Stomach smooth muscle (tissue), 2 donors: ENCODE measurements at regions not wholly inside any gene's neighbourhood (a gene's known extent, or its start where the extent isn't known, plus 50 kb on each side); places are given as distances from the start of the nearest gene placed in this dataset.

Source experiments
- H3K27ac ChIP-seq: one replicate; pipeline ENCODE4 v1.7.0; 2013; ENCODE audit warnings: mild to moderate bottlenecking, low read length, inconsistent platforms
- H3K27me3 ChIP-seq, 2 donors: one replicate each; pipeline ENCODE4 v1.7.0; 2013; ENCODE audit warnings: low read length in 2 of 2; ENCODE audit not compliant: insufficient read depth in 2 of 2, control insufficient read depth in 1 of 2
- H3K36me3 ChIP-seq, 2 donors: one replicate each; pipeline ENCODE4 v1.7.0; 2013; ENCODE audit warnings: low read length in 2 of 2; ENCODE audit not compliant: control insufficient read depth in 2 of 2, insufficient read depth in 2 of 2
- H3K4me1 ChIP-seq: one replicate; pipeline ENCODE4 v1.7.0; 2013; ENCODE audit warnings: low read length; ENCODE audit not compliant: control insufficient read depth, insufficient read depth
- H3K4me3 ChIP-seq, 2 donors: one replicate each; pipeline ENCODE4 v1.7.0; 2013; ENCODE audit warnings: low read length in 2 of 2
- H3K9ac ChIP-seq, 2 donors: one replicate each; pipeline ENCODE4 v1.7.0; 2013; ENCODE audit warnings: low read length in 2 of 2, mild to moderate bottlenecking in 1 of 2
- H3K9me3 ChIP-seq, 2 donors: one replicate each; pipeline ENCODE4 v1.7.0; 2013; ENCODE audit warnings: low read length in 2 of 2; ENCODE audit not compliant: control insufficient read depth in 2 of 2
- donor health status: healthy.
- donor health status: Pancreatic carcinoma.

GRCh38 chr5:52388349-52388748, 399.4 kb upstream of the ITGA1 start:
- Histone ChIP-seq H3K27me3 (no peaks in the 10 kb centered on the region), H3K36me3 (no peaks in the 10 kb centered on the region), H3K9ac (no peak overlapping the region), H3K27ac (no peak overlapping the region), H3K4me3 (no peak overlapping the region), H3K4me1 (no peaks in the 10 kb centered on the region), H3K9me3 (no peaks in the 10 kb centered on the region)

- Histone ChIP-seq H3K4me3 (no peak overlapping the region), H3K27ac (no peak overlapping the region), H3K27me3 (no peaks in the 10 kb centered on the region), H3K9me3 (no peaks in the 10 kb centered on the region), H3K4me1 (no peaks in the 10 kb centered on the region), H3K36me3 (no peaks in the 10 kb centered on the region), H3K9ac (no peak overlapping the region)
Observed at GRCh38 chr5:52392321-52392720, 395.4 kb upstream of the ITGA1 start.

- Histone ChIP-seq H3K4me3 (no peak overlapping the region), H3K36me3 (no peaks in the 10 kb centered on the region), H3K9ac (no peak overlapping the region), H3K27ac (no peak overlapping the region), H3K9me3 (no peaks in the 10 kb centered on the region), H3K27me3 (no peaks in the 10 kb centered on the region), H3K4me1 (no peaks in the 10 kb centered on the region)
Observed at GRCh38 chr5:52409835-52410234, 377.9 kb upstream of the ITGA1 start.

- Histone ChIP-seq H3K36me3 (no peaks in the 10 kb centered on the region), H3K9me3 (no peaks in the 10 kb centered on the region), H3K27ac (no peak overlapping the region), H3K4me3 (no peak overlapping the region), H3K9ac (no peak overlapping the region), H3K27me3 (no peaks in the 10 kb centered on the region), H3K4me1 (no peaks in the 10 kb centered on the region)
Observed at GRCh38 chr5:52419357-52419756, 368.4 kb upstream of the ITGA1 start.

GRCh38 chr5:52427615-52428014, 360.1 kb upstream of the ITGA1 start:
- no peak overlapping the region for H3K4me3 ChIP-seq
- H3K9me3 ChIP-seq: no peaks in the 10 kb centered on the region
- H3K27ac ChIP-seq: no peak overlapping the region
- no peaks in the 10 kb centered on the region for H3K27me3 ChIP-seq
- H3K9ac ChIP-seq: no peak overlapping the region
- no peaks in the 10 kb centered on the region for H3K4me1 ChIP-seq
- H3K36me3 ChIP-seq: no peaks in the 10 kb centered on the region

- Histone ChIP-seq H3K27me3 (no peaks in the 10 kb centered on the region), H3K27ac (no peak overlapping the region), H3K9ac (no peak overlapping the region), H3K4me3 (no peak overlapping the region), H3K9me3 (no peaks in the 10 kb centered on the region), H3K36me3 (no peaks in the 10 kb centered on the region), H3K4me1 (no peaks in the 10 kb centered on the region)
Observed at GRCh38 chr5:52428977-52429489, 358.7 kb upstream of the ITGA1 start.

GRCh38 chr5:52441768-52442167, 345.9 kb upstream of the ITGA1 start:
- Histone ChIP-seq H3K27me3 (no peaks in the 10 kb centered on the region), H3K9me3 (no peaks in the 10 kb centered on the region), H3K4me3 (no peak overlapping the region), H3K4me1 (no peaks in the 10 kb centered on the region), H3K27ac (no peak overlapping the region), H3K9ac (no peak overlapping the region), H3K36me3 (no peaks in the 10 kb centered on the region)

GRCh38 chr5:52443187-52443586, 344.5 kb upstream of the ITGA1 start:
- Histone ChIP-seq H3K4me3 (no peak overlapping the region), H3K27ac (no peak overlapping the region), H3K4me1 (no peaks in the 10 kb centered on the region), H3K27me3 (no peaks in the 10 kb centered on the region), H3K9ac (no peak overlapping the region), H3K9me3 (no peaks in the 10 kb centered on the region), H3K36me3 (no peaks in the 10 kb centered on the region)

- H3K36me3 ChIP-seq: no peaks in the 10 kb centered on the region
- H3K27ac ChIP-seq: no peak overlapping the region
- H3K9ac ChIP-seq: no peak overlapping the region
- H3K4me3 ChIP-seq: no peak overlapping the region
- H3K27me3 ChIP-seq: no peaks in the 10 kb centered on the region
- no peaks in the 10 kb centered on the region for H3K9me3 ChIP-seq
- no peaks in the 10 kb centered on the region for H3K4me1 ChIP-seq
Observed at GRCh38 chr5:52448111-52448510, 339.6 kb upstream of the ITGA1 start.

GRCh38 chr5:52449516-52449915, 338.2 kb upstream of the ITGA1 start:
- H3K36me3 ChIP-seq: no peaks in the 10 kb centered on the region
- no peaks in the 10 kb centered on the region for H3K27me3 ChIP-seq
- no peak overlapping the region for H3K4me3 ChIP-seq
- no peaks in the 10 kb centered on the region for H3K4me1 ChIP-seq
- H3K9ac ChIP-seq: no peak overlapping the region
- no peaks in the 10 kb centered on the region for H3K9me3 ChIP-seq
- H3K27ac ChIP-seq: no peak overlapping the region

GRCh38 chr5:52452098-52452497, 335.6 kb upstream of the ITGA1 start:
- Histone ChIP-seq H3K27ac (no peak overlapping the region), H3K36me3 (no peaks in the 10 kb centered on the region), H3K9me3 (no peaks in the 10 kb centered on the region), H3K4me3 (no peak overlapping the region), H3K27me3 (no peaks in the 10 kb centered on the region), H3K9ac (no peak overlapping the region), H3K4me1 (no peaks in the 10 kb centered on the region)
